ENCODE measurements at regions not wholly inside any gene's neighbourhood (a gene's known extent, or its start where the extent isn't known, plus 50 kb on each side); places are given as distances from the start of the nearest gene placed in this dataset.

GRCh38 chr22:47251911-47252310 lies 489.5 kb downstream of the TBC1D22A start:
- no peak overlapping the region for H3K27ac ChIP-seq (ENCODE audit: insufficient read depth, low read length)
- H2AK9ac ChIP-seq (replicated peaks; ENCODE audit: low read depth, low read length, poor library complexity) = no peak overlapping the region
- dilution Hi-C loops (cut with HindIII; ENCODE audit: low sequenced_read_pairs, unreplicated experiment) = no loop called here
- no CpG with 5 or more reads among the region's 4 CpGs for WGBS, 2 experiments (ENCODE audit: extremely low coverage in 2 of 2, insufficient read length in 1 of 2)
- H3K27me3 ChIP-seq (ENCODE audit: control insufficient read depth, insufficient read depth, low read length) = no peaks in the 10 kb centered on the region
- no peak overlapping the region for H3K4ac ChIP-seq (ENCODE audit: low read depth, low read length)
- no peaks in the 10 kb centered on the region for H4K20me1 ChIP-seq (ENCODE audit: insufficient read depth, low read length)
- H3K9ac ChIP-seq (ENCODE audit: low read depth, low read length) = no peak overlapping the region
- no peak overlapping the region for H4K91ac ChIP-seq (ENCODE audit: insufficient read depth, low read depth, low read length)
- H2BK120ac ChIP-seq (ENCODE audit: low read depth, low read length) = no peak overlapping the region
- no peak overlapping the region for H2BK5ac ChIP-seq (ENCODE audit: low read depth, low read length, poor library complexity, severe bottlenecking)
- ATAC-seq (ENCODE audit: low read depth) (no peak), DNase-seq (no peak)
- H3K14ac ChIP-seq (replicated peaks; ENCODE audit: low read depth, low read length) = no peak overlapping the region
- H4K5ac ChIP-seq (ENCODE audit: low read depth, low read length) = no peak overlapping the region
- H2BK15ac ChIP-seq (ENCODE audit: low read depth, low read length) = no peak overlapping the region
- no peak overlapping the region for H3K4me3 ChIP-seq (ENCODE audit: insufficient read depth, low read depth, low read length)
- no peak overlapping the region for H3K23ac ChIP-seq (ENCODE audit: low read depth, low read length)
- no peak overlapping the region for H3K56ac ChIP-seq (ENCODE audit: extremely low read depth, insufficient read depth, low read length)
- H3K9me1 ChIP-seq (ENCODE audit: insufficient read depth, low read length) = no peaks in the 10 kb centered on the region
- H3K9me3 ChIP-seq (ENCODE audit: control insufficient read depth, insufficient read depth, low read length) = peaks cover 2% of the 10 kb centered on the region
- TF ChIP-seq, protein P1, sequence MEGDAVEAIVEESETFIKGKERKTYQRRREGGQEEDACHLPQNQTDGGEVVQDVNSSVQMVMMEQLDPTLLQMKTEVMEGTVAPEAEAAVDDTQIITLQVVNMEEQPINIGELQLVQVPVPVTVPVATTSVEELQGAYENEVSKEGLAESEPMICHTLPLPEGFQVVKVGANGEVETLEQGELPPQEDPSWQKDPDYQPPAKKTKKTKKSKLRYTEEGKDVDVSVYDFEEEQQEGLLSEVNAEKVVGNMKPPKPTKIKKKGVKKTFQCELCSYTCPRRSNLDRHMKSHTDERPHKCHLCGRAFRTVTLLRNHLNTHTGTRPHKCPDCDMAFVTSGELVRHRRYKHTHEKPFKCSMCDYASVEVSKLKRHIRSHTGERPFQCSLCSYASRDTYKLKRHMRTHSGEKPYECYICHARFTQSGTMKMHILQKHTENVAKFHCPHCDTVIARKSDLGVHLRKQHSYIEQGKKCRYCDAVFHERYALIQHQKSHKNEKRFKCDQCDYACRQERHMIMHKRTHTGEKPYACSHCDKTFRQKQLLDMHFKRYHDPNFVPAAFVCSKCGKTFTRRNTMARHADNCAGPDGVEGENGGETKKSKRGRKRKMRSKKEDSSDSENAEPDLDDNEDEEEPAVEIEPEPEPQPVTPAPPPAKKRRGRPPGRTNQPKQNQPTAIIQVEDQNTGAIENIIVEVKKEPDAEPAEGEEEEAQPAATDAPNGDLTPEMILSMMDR (conservative IDR thresholded peaks at IDR 0.05; ENCODE audit: low read depth, low read length) = no peak
- TF ChIP-seq MXI1 (IDR thresholded peaks at IDR 0.05; ENCODE audit: borderline replicate concordance, low read depth, low read length) (no peak), CHD1 (IDR thresholded peaks at IDR 0.05; ENCODE audit: low read depth, low read length) (no peak), NFE2L2 (IDR thresholded peaks at IDR 0.05; ENCODE audit: low read depth, low read length) (no peak), FOS (IDR thresholded peaks at IDR 0.05; ENCODE audit: low read depth, low read length) (no peak), CEBPB (IDR thresholded peaks at IDR 0.05; ENCODE audit: low read depth, low read length) (no peak), RCOR1 (IDR thresholded peaks at IDR 0.05; ENCODE audit: insufficient replicate concordance, low read length) (no peak), USF2 (IDR thresholded peaks at IDR 0.05; ENCODE audit: low read depth, low read length) (no peak)
- no peak overlapping the region for H4K8ac ChIP-seq (ENCODE audit: low read depth in 2 of 2, low read length in 2 of 2)
- no peak overlapping the region for H3K18ac ChIP-seq (ENCODE audit: low read depth, low read length)
- H2AK5ac ChIP-seq (ENCODE audit: low read depth, low read length) = no peak overlapping the region
- no peaks in the 10 kb centered on the region for H3K79me1 ChIP-seq (ENCODE audit: low read depth in 1 of 2, low read length in 2 of 2)
- CTCF ChIA-PET = no interaction called here
- no peak overlapping the region for H3K4me2 ChIP-seq (ENCODE audit: low read depth, low read length)
- H2BK20ac ChIP-seq (ENCODE audit: low read depth, low read length) = no peak overlapping the region
- intact Hi-C loops (cut with micrococcal nuclease) = no loop called here
- H3K36me3 ChIP-seq (ENCODE audit: control insufficient read depth, insufficient read depth, low read length) = no peaks in the 10 kb centered on the region
- H2AFZ ChIP-seq (replicated peaks; ENCODE audit: low read length, poor library complexity) = no peak overlapping the region
- in situ Hi-C loops (cut with MboI; ENCODE audit: low sequenced_read_pairs) = no loop called here
- no TSS peak for BruUV-seq (replicated peaks)
- POLR2A ChIA-PET (ENCODE audit: unreplicated experiment) = no interaction called here
- H3K4me1 ChIP-seq (ENCODE audit: control insufficient read depth, insufficient read depth, low read length) = no peaks in the 10 kb centered on the region

All from IMR-90 (cell line).